HG03469 (cell line): ENCODE measurements at regions not wholly inside any gene's neighbourhood (a gene's known extent, or its start where the extent isn't known, plus 50 kb on each side); places are given as distances from the start of the nearest gene placed in this dataset.

Experiments
- ATAC-seq: cut with Tn5 transposase; IDR thresholded peaks from one replicate; pipeline ENCODE4 v1.9.1; 2021; ENCODE audit warnings: mild to moderate bottlenecking, moderate library complexity, moderate number of reproducible peaks; ENCODE audit not compliant: unreplicated experiment

GRCh38 chr10:83835945-83836745, 303.2 kb upstream of the GHITM start:
- ATAC-seq: no peak

GRCh38 chr10:83848677-83849076, 290.6 kb upstream of the GHITM start:
- no peak for ATAC-seq

GRCh38 chr10:83849150-83849549, 290.2 kb upstream of the GHITM start:
- no peak for ATAC-seq

- no peak for ATAC-seq
Observed at GRCh38 chr10:83852146-83852545, 287.2 kb upstream of the GHITM start.

- ATAC-seq: no peak
Observed at GRCh38 chr10:83862723-83863122, 276.6 kb upstream of the GHITM start.

DNA sequence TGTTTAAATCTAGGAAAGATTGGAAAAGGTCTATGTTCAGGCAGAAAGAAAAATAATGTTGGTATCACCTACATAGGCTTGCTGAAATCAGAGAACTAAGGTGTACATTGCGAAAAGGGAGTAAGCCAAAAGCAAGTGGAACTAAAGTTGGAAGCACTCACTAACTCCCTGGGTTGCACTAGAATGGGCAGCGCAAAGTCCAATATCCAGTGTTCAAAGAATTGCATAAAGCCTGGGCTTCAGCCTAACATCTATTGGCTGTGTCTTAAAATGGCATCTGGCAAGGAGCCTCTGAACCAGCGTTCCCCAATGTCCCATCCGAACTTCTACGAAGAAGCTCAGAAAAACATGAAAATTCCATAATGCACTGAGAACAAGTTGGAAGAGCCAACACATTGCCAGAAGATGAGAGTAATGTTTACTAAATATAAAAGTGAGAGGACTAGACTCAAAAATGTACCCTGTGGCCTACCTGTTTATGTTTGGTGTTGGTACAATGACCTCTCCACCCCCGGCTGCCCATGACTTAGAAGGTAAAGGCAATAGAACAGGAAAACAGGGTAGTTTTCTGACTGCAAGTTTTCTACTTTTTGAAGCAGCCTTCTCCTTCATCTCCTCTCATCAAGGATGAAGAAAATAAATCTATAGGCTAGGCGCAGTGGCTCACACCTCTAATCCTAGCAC, 275.9 kb upstream of the GHITM start:
- ATAC-seq: no peak

- no peak for ATAC-seq
Observed at GRCh38 chr10:83869898-83870297, 269.4 kb upstream of the GHITM start.

DNA sequence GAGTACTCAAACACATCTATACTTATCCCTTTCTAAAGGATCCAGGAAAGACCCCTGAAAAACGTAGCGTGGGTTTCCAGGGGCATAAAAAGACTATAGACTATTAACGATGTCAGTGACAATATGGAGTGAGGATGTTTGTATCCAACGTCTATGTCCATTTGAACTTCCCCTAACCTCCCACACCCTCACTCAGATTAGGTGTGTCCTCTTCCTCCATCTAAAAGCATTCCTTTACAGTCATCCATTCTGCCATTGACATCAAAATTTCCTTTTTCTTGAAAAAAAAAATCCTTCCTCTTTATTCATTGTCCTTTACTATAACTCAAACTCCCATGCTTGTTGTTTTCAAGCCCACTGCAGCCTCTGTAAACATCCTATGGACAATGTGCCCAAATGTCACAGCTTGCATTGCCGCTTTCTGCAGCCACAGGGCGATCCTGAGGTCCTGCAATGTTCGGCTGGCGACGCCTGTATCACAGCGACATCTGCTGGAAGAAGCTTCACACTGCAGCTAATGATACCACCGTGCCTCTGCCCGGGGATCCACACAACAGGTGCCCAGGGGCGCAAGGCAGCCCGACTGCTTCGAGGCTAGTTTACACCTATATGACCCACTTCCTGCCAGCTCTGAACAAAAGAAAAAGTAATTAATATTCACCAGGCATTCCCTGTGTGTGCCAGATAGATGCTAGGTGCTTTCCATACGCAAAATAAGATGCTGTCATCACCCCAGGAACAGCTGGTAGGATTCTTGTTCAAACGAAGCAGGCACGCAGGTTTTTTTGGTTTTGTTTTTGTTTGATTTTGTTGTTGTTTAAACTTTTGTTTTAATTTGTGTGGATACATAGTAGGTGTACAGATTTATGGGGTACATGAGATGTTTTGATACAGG, 267.9 kb upstream of the GHITM start:
- peak; percentile 86 for ATAC-seq

DNA sequence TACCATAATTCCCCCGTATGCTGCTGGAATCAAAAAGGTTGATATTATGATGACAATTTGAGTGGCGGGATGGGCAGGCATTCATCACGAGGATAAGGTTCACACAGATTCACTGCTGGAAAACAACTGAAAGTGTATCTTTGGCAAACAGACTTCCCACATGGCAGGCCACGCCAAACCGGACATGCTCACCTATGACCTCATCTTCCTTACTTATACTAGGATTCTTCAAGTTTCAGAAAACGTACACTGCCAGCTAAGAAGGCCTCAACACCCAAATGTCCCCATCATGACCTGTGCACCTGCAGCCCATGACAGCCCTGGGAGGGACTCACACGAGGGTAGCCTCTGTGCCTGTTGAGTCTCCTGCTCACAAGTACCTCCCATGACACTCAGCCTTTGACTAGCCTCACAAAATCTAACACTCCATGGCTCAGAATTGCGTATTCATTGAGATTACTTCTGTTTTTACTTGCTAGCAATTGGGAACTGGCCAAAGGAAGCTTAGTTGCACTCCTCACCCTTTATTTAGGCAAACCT, 259.0 kb upstream of the GHITM start:
- no peak for ATAC-seq

GRCh38 chr10:83881661-83882060, 257.6 kb upstream of the GHITM start:
- no peak for ATAC-seq

GRCh38 chr10:83886871-83887270, 252.4 kb upstream of the GHITM start:
- ATAC-seq: no peak

- ATAC-seq: no peak
Observed at GRCh38 chr10:83892737-83893136, 246.6 kb upstream of the GHITM start.

- no peak for ATAC-seq
Observed at GRCh38 chr10:83896219-83896618, 243.1 kb upstream of the GHITM start.

GRCh38 chr10:83897626-83898025, 241.7 kb upstream of the GHITM start:
- ATAC-seq: no peak

DNA sequence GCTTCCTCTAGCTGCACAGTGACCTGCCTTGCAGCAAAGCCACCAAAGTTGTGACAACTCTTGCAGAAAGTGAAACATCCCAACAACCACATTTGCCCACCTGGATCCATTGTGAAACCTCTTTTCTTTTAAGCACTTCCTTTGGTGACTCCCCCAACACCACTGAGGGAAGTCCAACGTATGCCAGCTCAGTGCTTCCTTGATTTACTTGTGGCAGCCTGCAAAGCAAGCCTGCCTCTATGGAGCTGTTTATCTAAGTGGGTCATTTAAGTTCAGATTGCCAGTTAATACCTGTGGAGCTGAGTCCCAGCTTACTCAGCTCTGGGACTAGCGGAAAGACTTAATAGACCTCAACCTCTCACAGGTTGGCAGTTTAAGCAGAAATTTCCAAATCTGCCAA, 230.8 kb upstream of the GHITM start:
- ATAC-seq: no peak

- ATAC-seq: no peak
Observed at GRCh38 chr10:83909001-83909400, 230.3 kb upstream of the GHITM start.

DNA sequence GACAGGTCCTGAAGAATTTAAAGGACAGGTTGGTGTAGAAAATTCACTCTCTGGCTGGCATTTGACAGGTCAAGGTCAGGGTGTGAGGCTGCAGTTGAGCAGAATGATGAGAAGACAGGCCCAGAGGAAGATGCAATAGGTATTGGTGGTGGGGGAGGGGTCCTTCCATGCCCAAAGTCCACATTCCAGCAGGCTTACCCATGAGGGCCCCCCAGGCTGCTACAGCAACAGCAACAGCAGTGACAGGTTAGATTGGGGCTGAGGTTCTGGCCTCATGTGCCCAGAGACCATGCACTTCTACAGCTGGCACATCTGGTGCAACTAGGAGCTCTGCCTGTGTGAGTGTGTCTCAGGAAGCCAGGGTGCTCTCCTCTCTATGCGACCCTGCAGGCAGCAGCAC, 223.5 kb upstream of the GHITM start:
- ATAC-seq: no peak

- ATAC-seq: peak; percentile 95
Observed at GRCh38 chr10:83917537-83918506, 221.5 kb upstream of the GHITM start.

DNA sequence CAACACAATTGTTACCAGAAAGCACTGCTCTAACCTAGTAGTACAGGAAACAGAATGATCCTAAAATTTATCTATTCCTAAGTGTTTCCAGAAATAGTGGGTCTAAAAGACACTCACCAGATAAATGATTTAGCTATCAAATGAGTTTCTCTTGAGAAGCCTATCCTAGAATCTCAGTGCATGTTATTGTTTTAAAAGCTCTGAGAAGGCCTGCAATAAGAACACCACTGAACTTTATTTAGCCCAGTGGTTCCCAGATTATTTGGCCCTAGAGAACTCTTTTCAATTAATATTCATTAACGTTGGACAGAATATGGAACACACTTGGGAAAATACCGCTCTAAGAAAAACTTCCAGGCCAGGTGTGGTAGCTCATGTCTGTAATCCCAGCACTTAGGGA, 220.1 kb upstream of the GHITM start:
- no peak for ATAC-seq
